ENCODE measurements at regions not wholly inside any gene's neighbourhood (a gene's known extent, or its start where the extent isn't known, plus 50 kb on each side); places are given as distances from the start of the nearest gene placed in this dataset.
A peak's percentile ranks its signal among the peaks of the same experiment; 100 is the strongest.

DNA sequence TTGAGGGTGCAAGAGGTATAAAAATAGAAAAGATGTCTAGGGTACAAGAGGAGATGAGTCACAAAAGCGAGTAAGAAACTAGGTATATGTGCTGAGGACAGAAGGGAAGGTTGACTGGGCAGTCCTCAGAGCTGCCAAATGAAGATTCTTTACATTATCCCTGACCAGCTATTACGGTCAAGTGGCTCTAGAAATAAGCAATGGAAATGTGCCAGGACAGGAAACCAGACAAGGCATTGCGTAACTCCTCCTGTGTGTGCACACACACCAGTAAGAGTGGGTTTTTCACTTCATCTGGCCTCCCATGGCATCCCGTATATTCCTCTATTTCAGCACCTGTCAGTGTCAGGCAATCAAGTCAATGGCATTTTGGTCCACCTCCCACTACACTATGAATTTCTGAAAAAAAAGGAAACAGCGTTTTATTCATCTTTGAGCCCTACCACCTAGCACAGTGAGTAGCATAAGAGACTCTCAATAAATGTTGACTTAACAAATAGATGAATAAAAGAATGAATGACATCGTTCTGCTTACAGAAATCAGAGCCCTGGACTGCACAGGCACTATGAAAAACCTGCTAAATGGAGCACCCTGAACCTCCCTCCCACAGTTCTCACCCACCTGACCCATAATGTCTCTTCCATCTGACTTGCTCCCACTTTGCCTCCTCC lies 62.6 kb upstream of the KLF3 start:
- TF ChIP-seq, protein P1, sequence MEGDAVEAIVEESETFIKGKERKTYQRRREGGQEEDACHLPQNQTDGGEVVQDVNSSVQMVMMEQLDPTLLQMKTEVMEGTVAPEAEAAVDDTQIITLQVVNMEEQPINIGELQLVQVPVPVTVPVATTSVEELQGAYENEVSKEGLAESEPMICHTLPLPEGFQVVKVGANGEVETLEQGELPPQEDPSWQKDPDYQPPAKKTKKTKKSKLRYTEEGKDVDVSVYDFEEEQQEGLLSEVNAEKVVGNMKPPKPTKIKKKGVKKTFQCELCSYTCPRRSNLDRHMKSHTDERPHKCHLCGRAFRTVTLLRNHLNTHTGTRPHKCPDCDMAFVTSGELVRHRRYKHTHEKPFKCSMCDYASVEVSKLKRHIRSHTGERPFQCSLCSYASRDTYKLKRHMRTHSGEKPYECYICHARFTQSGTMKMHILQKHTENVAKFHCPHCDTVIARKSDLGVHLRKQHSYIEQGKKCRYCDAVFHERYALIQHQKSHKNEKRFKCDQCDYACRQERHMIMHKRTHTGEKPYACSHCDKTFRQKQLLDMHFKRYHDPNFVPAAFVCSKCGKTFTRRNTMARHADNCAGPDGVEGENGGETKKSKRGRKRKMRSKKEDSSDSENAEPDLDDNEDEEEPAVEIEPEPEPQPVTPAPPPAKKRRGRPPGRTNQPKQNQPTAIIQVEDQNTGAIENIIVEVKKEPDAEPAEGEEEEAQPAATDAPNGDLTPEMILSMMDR (IDR thresholded peaks at IDR 0.05; ENCODE audit: insufficient read depth, low read length): no peak
- no peak for TF ChIP-seq SPI1 (IDR thresholded peaks at IDR 0.05; ENCODE audit: borderline replicate concordance, low read depth)
- Histone ChIP-seq H3K27me3 (ENCODE audit: insufficient read depth, poor library complexity, severe bottlenecking) (no peaks in the 10 kb centered on the region), H3K4me3 (replicated peaks; ENCODE audit: insufficient read depth, low read length) (no peak overlapping the region), H3K27ac (replicated peaks) (no peak overlapping the region)
- DNase-seq (ENCODE audit: low read depth in 1 of 2, low spot score in 1 of 2): peak; percentile 20 to 36

DNA sequence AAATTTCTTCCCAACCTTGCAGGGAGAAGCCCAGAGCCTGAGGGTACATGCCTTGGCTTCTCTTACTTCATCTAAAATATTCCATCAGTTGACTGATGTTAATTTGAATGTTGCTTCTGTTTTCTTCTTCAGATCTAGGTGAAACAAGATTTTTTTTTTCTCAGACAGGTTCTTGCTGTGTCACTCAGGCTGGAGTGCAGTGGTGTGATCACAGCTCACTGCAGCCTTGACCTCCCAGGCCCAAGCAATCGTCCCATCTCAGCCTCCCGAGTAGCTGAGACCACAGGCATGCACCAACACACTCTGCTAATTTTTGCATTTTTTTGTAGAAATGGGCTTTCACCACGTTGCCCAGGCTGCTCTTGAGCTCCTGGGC lies 62.1 kb upstream of the KLF3 start:
- TF ChIP-seq, protein P1 (IDR thresholded peaks at IDR 0.05; ENCODE audit: insufficient read depth, low read length): no peak
- no peak for TF ChIP-seq POLR2AphosphoS5 (IDR thresholded peaks at IDR 0.05; ENCODE audit: low read depth)
- no peak for TF ChIP-seq SPI1 (IDR thresholded peaks at IDR 0.05; ENCODE audit: borderline replicate concordance, low read depth)
- no peak for TF ChIP-seq GABPA (IDR thresholded peaks at IDR 0.05; ENCODE audit: low read depth)
- TF ChIP-seq, protein P2, sequence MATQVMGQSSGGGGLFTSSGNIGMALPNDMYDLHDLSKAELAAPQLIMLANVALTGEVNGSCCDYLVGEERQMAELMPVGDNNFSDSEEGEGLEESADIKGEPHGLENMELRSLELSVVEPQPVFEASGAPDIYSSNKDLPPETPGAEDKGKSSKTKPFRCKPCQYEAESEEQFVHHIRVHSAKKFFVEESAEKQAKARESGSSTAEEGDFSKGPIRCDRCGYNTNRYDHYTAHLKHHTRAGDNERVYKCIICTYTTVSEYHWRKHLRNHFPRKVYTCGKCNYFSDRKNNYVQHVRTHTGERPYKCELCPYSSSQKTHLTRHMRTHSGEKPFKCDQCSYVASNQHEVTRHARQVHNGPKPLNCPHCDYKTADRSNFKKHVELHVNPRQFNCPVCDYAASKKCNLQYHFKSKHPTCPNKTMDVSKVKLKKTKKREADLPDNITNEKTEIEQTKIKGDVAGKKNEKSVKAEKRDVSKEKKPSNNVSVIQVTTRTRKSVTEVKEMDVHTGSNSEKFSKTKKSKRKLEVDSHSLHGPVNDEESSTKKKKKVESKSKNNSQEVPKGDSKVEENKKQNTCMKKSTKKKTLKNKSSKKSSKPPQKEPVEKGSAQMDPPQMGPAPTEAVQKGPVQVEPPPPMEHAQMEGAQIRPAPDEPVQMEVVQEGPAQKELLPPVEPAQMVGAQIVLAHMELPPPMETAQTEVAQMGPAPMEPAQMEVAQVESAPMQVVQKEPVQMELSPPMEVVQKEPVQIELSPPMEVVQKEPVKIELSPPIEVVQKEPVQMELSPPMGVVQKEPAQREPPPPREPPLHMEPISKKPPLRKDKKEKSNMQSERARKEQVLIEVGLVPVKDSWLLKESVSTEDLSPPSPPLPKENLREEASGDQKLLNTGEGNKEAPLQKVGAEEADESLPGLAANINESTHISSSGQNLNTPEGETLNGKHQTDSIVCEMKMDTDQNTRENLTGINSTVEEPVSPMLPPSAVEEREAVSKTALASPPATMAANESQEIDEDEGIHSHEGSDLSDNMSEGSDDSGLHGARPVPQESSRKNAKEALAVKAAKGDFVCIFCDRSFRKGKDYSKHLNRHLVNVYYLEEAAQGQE (IDR thresholded peaks at IDR 0.05; ENCODE audit: insufficient replicate concordance, low read depth): no peak
- Histone ChIP-seq H3K4me3 (replicated peaks; ENCODE audit: insufficient read depth, low read length) (no peak overlapping the region), H3K27me3 (ENCODE audit: insufficient read depth, poor library complexity, severe bottlenecking) (no peaks in the 10 kb centered on the region), H3K27ac (replicated peaks) (no peak overlapping the region)
- no peak for DNase-seq (ENCODE audit: low read depth in 1 of 2, low spot score in 1 of 2)

DNA sequence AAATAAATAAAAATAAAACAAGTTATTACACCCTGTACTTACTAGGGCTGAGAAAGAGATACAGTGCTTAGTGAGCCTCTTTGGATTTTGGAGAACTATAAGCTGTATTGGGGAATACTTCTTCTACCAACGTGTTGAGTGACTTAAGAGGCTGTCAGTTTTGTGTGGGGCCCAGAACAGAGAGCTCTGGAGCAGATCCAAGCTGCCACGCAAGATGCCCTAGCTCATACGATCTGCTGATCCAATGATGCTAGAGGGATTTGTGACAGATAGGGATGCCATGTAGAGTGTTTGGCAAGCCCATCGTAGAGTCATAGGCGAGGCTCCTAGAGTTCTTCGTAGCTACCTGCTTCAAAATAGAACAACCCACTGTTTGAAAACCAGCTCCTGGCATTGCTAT lies 60.3 kb upstream of the KLF3 start:
- no peak for TF ChIP-seq SPI1 (IDR thresholded peaks at IDR 0.05; ENCODE audit: borderline replicate concordance, low read depth)
- no peak for TF ChIP-seq POLR2AphosphoS5 (IDR thresholded peaks at IDR 0.05; ENCODE audit: low read depth)
- TF ChIP-seq, protein P1 (IDR thresholded peaks at IDR 0.05; ENCODE audit: insufficient read depth, low read length): no peak
- TF ChIP-seq, protein P2 (IDR thresholded peaks at IDR 0.05; ENCODE audit: insufficient replicate concordance, low read depth): no peak
- no peak for TF ChIP-seq GABPA (IDR thresholded peaks at IDR 0.05; ENCODE audit: low read depth)
- H3K27me3 ChIP-seq (ENCODE audit: insufficient read depth, poor library complexity, severe bottlenecking): no peaks in the 10 kb centered on the region
- H3K27ac ChIP-seq (replicated peaks): no peak overlapping the region
- no peak for DNase-seq (ENCODE audit: low read depth in 1 of 2, low spot score in 1 of 2)
- no peak overlapping the region for H3K4me3 ChIP-seq (replicated peaks; ENCODE audit: insufficient read depth, low read length)

Measured in HL-60 (cell line).